Activated CD4-positive, alpha-beta T cell treated with anti-CD3 and anti-CD28 coated beads, Interleukin-2, amount 10 ng/mL, durations not matched to agents 7 days and 5 days (primary cell): ENCODE measurements at regions not wholly inside any gene's neighbourhood (a gene's known extent, or its start where the extent isn't known, plus 50 kb on each side); places are given as distances from the start of the nearest gene placed in this dataset.

ENCODE experiments used
- CTCF ChIA-PET: fragments of 350-600 bp; sonication (Branson Sonifier 250); formaldehyde crosslinking; loops from one replicate; lab custom pipeline; 2021; ENCODE audit warnings: antibody characterized with exemption; lab: Charles Lee
- POLR2A ChIA-PET: fragments of 350-600 bp; sonication (Branson Sonifier 250); formaldehyde crosslinking; loops from one replicate; lab custom pipeline; 2021; ENCODE audit warnings: antibody characterized with exemption; lab: Charles Lee
- DNase-seq: peaks from one replicate; pipeline ENCODE4 v3.0.0-alpha.2; 2020
- H3K27ac Mint-ChIP-seq: one replicate; pipeline ENCODE4 v1.8.0; 2021; ENCODE audit warnings: mild to moderate bottlenecking, moderate library complexity, mixed read lengths
- H3K27me3 Mint-ChIP-seq: one replicate; pipeline ENCODE4 v1.8.0; 2021; ENCODE audit warnings: mixed read lengths
- H3K36me3 Mint-ChIP-seq: one replicate; pipeline ENCODE4 v1.8.0; 2021; ENCODE audit warnings: low read depth, mixed read lengths
- H3K4me1 Mint-ChIP-seq: one replicate; pipeline ENCODE4 v1.8.0; 2021; ENCODE audit warnings: mixed read lengths
- H3K4me3 Mint-ChIP-seq: one replicate; pipeline ENCODE4 v1.8.0; 2021; ENCODE audit warnings: mild to moderate bottlenecking, moderate library complexity, mixed read lengths
- H3K9me3 Mint-ChIP-seq: one replicate; pipeline ENCODE4 v1.8.0; 2021; ENCODE audit warnings: mixed read lengths

GRCh38 chr10:43944381-43945093, 295.9 kb upstream of the ZNF32 start:
- no peak overlapping the region for H3K27ac Mint-ChIP-seq
- H3K4me3 Mint-ChIP-seq, result no peak overlapping the region
- no peaks in the 10 kb centered on the region for H3K36me3 Mint-ChIP-seq
- H3K4me1 Mint-ChIP-seq, result peaks cover 2% of the 10 kb centered on the region
- ChIA-PET POLR2A (no interaction called here), CTCF (no interaction called here)
- H3K9me3 Mint-ChIP-seq, result no peaks in the 10 kb centered on the region
- peaks cover 16% of the 10 kb centered on the region for H3K27me3 Mint-ChIP-seq
- DNase-seq, result no peak

- ChIA-PET POLR2A (no interaction called here), CTCF (no interaction called here)
- Mint-ChIP-seq H3K27ac (no peak overlapping the region), H3K9me3 (no peaks in the 10 kb centered on the region), H3K27me3 (peaks cover 14% of the 10 kb centered on the region), H3K4me3 (no peak overlapping the region), H3K4me1 (peaks cover 2% of the 10 kb centered on the region), H3K36me3 (no peaks in the 10 kb centered on the region)
- no peak for DNase-seq
Observed at GRCh38 chr10:43943818-43944360, 295.2 kb upstream of the ZNF32 start.

- Mint-ChIP-seq H3K9me3 (no peaks in the 10 kb centered on the region), H3K27me3 (peaks cover 10% of the 10 kb centered on the region), H3K27ac (no peak overlapping the region), H3K4me3 (no peak overlapping the region), H3K4me1 (peaks cover 2% of the 10 kb centered on the region), H3K36me3 (no peaks in the 10 kb centered on the region)
- ChIA-PET CTCF (interaction anchor here (0.9 kb wide), 1 partner anchor 253 kb away, joined by 5 read pairs; no protein-coding TSS in a partner anchor), POLR2A (no interaction called here)
- DNase-seq, result no peak
Observed at GRCh38 chr10:43943119-43943817, 294.6 kb upstream of the ZNF32 start.

- Mint-ChIP-seq H3K36me3 (no peaks in the 10 kb centered on the region), H3K27me3 (peaks cover 7% of the 10 kb centered on the region), H3K9me3 (no peaks in the 10 kb centered on the region), H3K4me1 (peaks cover 2% of the 10 kb centered on the region), H3K27ac (no peak overlapping the region), H3K4me3 (no peak overlapping the region)
- DNase-seq, result no peak
- ChIA-PET CTCF (no interaction called here), POLR2A (no interaction called here)
Observed at GRCh38 chr10:43942096-43942850, 293.6 kb upstream of the ZNF32 start.

GRCh38 chr10:43940898-43941837, 292.5 kb upstream of the ZNF32 start:
- ChIA-PET CTCF (no interaction called here), POLR2A (no interaction called here)
- H3K4me1 Mint-ChIP-seq, result peaks cover 2% of the 10 kb centered on the region
- H3K27me3 Mint-ChIP-seq, result peaks cover 6% of the 10 kb centered on the region
- no peak overlapping the region for H3K27ac Mint-ChIP-seq
- no peak overlapping the region for H3K4me3 Mint-ChIP-seq
- no peaks in the 10 kb centered on the region for H3K9me3 Mint-ChIP-seq
- H3K36me3 Mint-ChIP-seq, result no peaks in the 10 kb centered on the region
- no peak for DNase-seq

- Mint-ChIP-seq H3K36me3 (no peaks in the 10 kb centered on the region), H3K27ac (no peak overlapping the region), H3K4me1 (peaks cover 2% of the 10 kb centered on the region), H3K9me3 (no peaks in the 10 kb centered on the region), H3K4me3 (no peak overlapping the region), H3K27me3 (peaks cover 7% of the 10 kb centered on the region)
- no peak for DNase-seq
- ChIA-PET CTCF (interaction anchor here (0.6 kb wide), 1 partner anchor 899 kb away, joined by 4 read pairs; no protein-coding TSS in a partner anchor), POLR2A (no interaction called here)
Observed at GRCh38 chr10:43939939-43940820, 291.5 kb upstream of the ZNF32 start.

- Mint-ChIP-seq H3K27me3 (peaks cover 7% of the 10 kb centered on the region), H3K36me3 (no peaks in the 10 kb centered on the region), H3K27ac (no peak overlapping the region), H3K9me3 (no peaks in the 10 kb centered on the region), H3K4me1 (peaks cover 2% of the 10 kb centered on the region), H3K4me3 (no peak overlapping the region)
- DNase-seq, result no peak
- ChIA-PET CTCF (interaction anchor here (0.6 kb wide), 1 partner anchor 900 kb away, joined by 4 read pairs; no protein-coding TSS in a partner anchor), POLR2A (no interaction called here)
Observed at GRCh38 chr10:43939389-43939938, 290.8 kb upstream of the ZNF32 start.

GRCh38 chr10:43938810-43939209, 290.1 kb upstream of the ZNF32 start:
- Mint-ChIP-seq H3K4me1 (peaks cover 2% of the 10 kb centered on the region), H3K4me3 (no peak overlapping the region), H3K9me3 (no peaks in the 10 kb centered on the region), H3K27ac (no peak overlapping the region), H3K36me3 (no peaks in the 10 kb centered on the region), H3K27me3 (peaks cover 11% of the 10 kb centered on the region)
- ChIA-PET CTCF (no interaction called here), POLR2A (no interaction called here)
- DNase-seq, result no peak

GRCh38 chr10:43931308-43931930, 282.7 kb upstream of the ZNF32 start:
- Mint-ChIP-seq H3K4me3 (no peak overlapping the region), H3K36me3 (no peaks in the 10 kb centered on the region), H3K27me3 (peaks cover 5% of the 10 kb centered on the region), H3K4me1 (no peaks in the 10 kb centered on the region), H3K9me3 (no peaks in the 10 kb centered on the region), H3K27ac (no peak overlapping the region)
- DNase-seq, result no peak
- POLR2A ChIA-PET, result no interaction called here
- CTCF ChIA-PET, result no interaction called here

- no peak overlapping the region for H3K27ac Mint-ChIP-seq
- peaks cover 4% of the 10 kb centered on the region for H3K27me3 Mint-ChIP-seq
- no peaks in the 10 kb centered on the region for H3K36me3 Mint-ChIP-seq
- no peaks in the 10 kb centered on the region for H3K4me1 Mint-ChIP-seq
- H3K9me3 Mint-ChIP-seq, result no peaks in the 10 kb centered on the region
- CTCF ChIA-PET, result no interaction called here
- no peak for DNase-seq
- POLR2A ChIA-PET, result no interaction called here
- H3K4me3 Mint-ChIP-seq, result no peak overlapping the region
Observed at GRCh38 chr10:43930777-43931176, 282.1 kb upstream of the ZNF32 start.

- POLR2A ChIA-PET, result no interaction called here
- H3K27ac Mint-ChIP-seq, result no peak overlapping the region
- H3K36me3 Mint-ChIP-seq, result no peaks in the 10 kb centered on the region
- CTCF ChIA-PET, result no interaction called here
- no peak for DNase-seq
- peaks cover 3% of the 10 kb centered on the region for H3K27me3 Mint-ChIP-seq
- no peaks in the 10 kb centered on the region for H3K4me1 Mint-ChIP-seq
- H3K9me3 Mint-ChIP-seq, result no peaks in the 10 kb centered on the region
- H3K4me3 Mint-ChIP-seq, result no peak overlapping the region
Observed at GRCh38 chr10:43930243-43930642, 281.6 kb upstream of the ZNF32 start.
